GM23338 (cell line): ENCODE measurements at regions not wholly inside any gene's neighbourhood (a gene's known extent, or its start where the extent isn't known, plus 50 kb on each side); places are given as distances from the start of the nearest gene placed in this dataset.

Experiments used
- ATAC-seq: fragments of 200-7000 bp; cut with Tn5 transposase; 3 replicates; pipeline ENCODE4 v1.9.1; 2020
- DNase-seq: peaks from one replicate; pipeline ENCODE4 v3.0.0-alpha.2; 2015; ENCODE audit warnings: low spot score
- H2AFZ ChIP-seq: fragments of 200-600 bp; sonication (generic); 2 replicates; pipeline ENCODE4 v1.8.0; 2016; ENCODE audit warnings: antibody characterized with exemption, mild to moderate bottlenecking, moderate library complexity
- H3F3A ChIP-seq: fragments of 200-600 bp; sonication (generic); replicated peaks from 2 replicates; pipeline ENCODE4 v1.8.0; 2017; ENCODE audit warnings: antibody characterized with exemption, mixed run types, low read depth
- H3K27ac ChIP-seq: fragments of 200-600 bp; sonication (generic); 2 replicates; pipeline ENCODE4 v1.6.1; 2016; ENCODE audit warnings: low read depth
- H3K27me3 ChIP-seq: fragments of 200-600 bp; sonication (generic); 2 replicates; pipeline ENCODE4 v1.8.0; 2016; ENCODE audit warnings: mild to moderate bottlenecking, mixed run types, moderate library complexity; ENCODE audit not compliant: insufficient read depth
- H3K36me3 ChIP-seq: fragments of 200-600 bp; sonication (generic); 2 replicates; pipeline ENCODE4 v1.8.0; 2016; ENCODE audit warnings: mild to moderate bottlenecking; ENCODE audit not compliant: insufficient read depth
- H3K4me1 ChIP-seq: fragments of 200-600 bp; sonication (generic); 2 replicates; pipeline ENCODE4 v1.8.0; 2016; ENCODE audit warnings: mild to moderate bottlenecking, moderate library complexity; ENCODE audit not compliant: insufficient read depth
- H3K4me2 ChIP-seq: fragments of 200-600 bp; sonication (generic); 2 replicates; pipeline ENCODE4 v1.7.1; 2017; ENCODE audit warnings: mixed run types
- H3K4me3 ChIP-seq: fragments of 200-600 bp; sonication (generic); 2 replicates; pipeline ENCODE4 v1.6.1; 2016; ENCODE audit warnings: mixed run types
- H3K79me2 ChIP-seq: fragments of 200-600 bp; sonication (generic); replicated peaks from 2 replicates; pipeline ENCODE4 v1.8.0; 2017; ENCODE audit warnings: mild to moderate bottlenecking; ENCODE audit not compliant: insufficient read depth
- H3K9me2 ChIP-seq: fragments of 200-600 bp; sonication (generic); 2 replicates; pipeline ENCODE4 v1.8.0; 2017; ENCODE audit not compliant: insufficient read depth
- H4K20me1 ChIP-seq: fragments of 200-600 bp; sonication (generic); replicated peaks from 2 replicates; pipeline ENCODE4 v1.8.0; 2017; ENCODE audit warnings: mild to moderate bottlenecking; ENCODE audit not compliant: insufficient read depth
- H3K27ac Mint-ChIP-seq: 2 replicates; pipeline ENCODE4 v1.8.0; 2020; ENCODE audit warnings: inconsistent platforms, mild to moderate bottlenecking, moderate library complexity, mixed read lengths
- H3K27me3 Mint-ChIP-seq: 3 replicates; pipeline ENCODE4 v1.8.0; 2022; ENCODE audit warnings: low read depth, mild to moderate bottlenecking, moderate library complexity, mixed read lengths, inconsistent platforms; ENCODE audit not compliant: insufficient read depth, poor library complexity
- H3K36me3 Mint-ChIP-seq: 3 replicates; pipeline ENCODE4 v1.8.0; 2021; ENCODE audit warnings: low read depth, mild to moderate bottlenecking, inconsistent platforms, moderate library complexity, mixed read lengths
- H3K4me1 Mint-ChIP-seq: 3 replicates; pipeline ENCODE4 v1.8.0; 2020; ENCODE audit warnings: mild to moderate bottlenecking, inconsistent platforms, mixed read lengths
- H3K4me3 Mint-ChIP-seq: 3 replicates; pipeline ENCODE4 v1.8.0; 2021; ENCODE audit warnings: moderate library complexity, mild to moderate bottlenecking, inconsistent platforms, mixed read lengths
- H3K9me3 Mint-ChIP-seq: 3 replicates; pipeline ENCODE4 v1.8.0; 2020; ENCODE audit warnings: moderate library complexity, mild to moderate bottlenecking, inconsistent platforms, mixed read lengths
- CREB1 ChIP-seq: fragments of 250-450 bp; sonication (Bioruptor Pico); IDR thresholded peaks from 2 replicates; pipeline ENCODE4 v1.5.0; 2020; ENCODE audit warnings: low read depth, mild to moderate bottlenecking, moderate library complexity
- CTCF ChIP-seq, 2 experiments: fragments of 200-600 bp in 1 of 2; sonication (generic) in 1 of 2; conservative IDR thresholded peaks; 2 replicates each; pipeline versions ENCODE4 v1.5.1 to v1.6.1; 2016 to 2017; ENCODE audit warnings: antibody characterized with exemption in 2 of 2, low read depth in 2 of 2, mild to moderate bottlenecking in 2 of 2, moderate library complexity in 1 of 2
- ETS1 ChIP-seq: IDR thresholded peaks from 2 replicates; pipeline ENCODE4 v1.6.1; 2016; ENCODE audit warnings: antibody characterized with exemption
- EZH2 ChIP-seq: fragments of 200-600 bp; sonication (generic); IDR thresholded peaks from one replicate; pipeline ENCODE4 v1.8.0; 2017; ENCODE audit warnings: antibody characterized with exemption, mild to moderate bottlenecking, low read depth; ENCODE audit not compliant: unreplicated experiment
- EZH2phosphoT487 ChIP-seq: fragments of 200-600 bp; sonication (generic); IDR thresholded peaks from one replicate; pipeline ENCODE4 v1.8.1; 2018; ENCODE audit warnings: antibody characterized with exemption; ENCODE audit not compliant: unreplicated experiment
- JUNB ChIP-seq: IDR thresholded peaks from one replicate; pipeline ENCODE4 v1.6.1; 2016; ENCODE audit warnings: antibody characterized with exemption; ENCODE audit not compliant: unreplicated experiment
- NANOG ChIP-seq: IDR thresholded peaks from 2 replicates; pipeline ENCODE4 v1.6.1; 2016; ENCODE audit warnings: antibody characterized with exemption, borderline replicate concordance
- POLR2AphosphoS5 ChIP-seq: IDR thresholded peaks from 2 replicates; pipeline ENCODE4 v1.6.1; 2016; ENCODE audit warnings: antibody characterized with exemption, low read depth
- REST ChIP-seq: IDR thresholded peaks from one replicate; pipeline ENCODE4 v1.6.1; 2018; ENCODE audit warnings: antibody characterized with exemption; ENCODE audit not compliant: unreplicated experiment
- STAT1 ChIP-seq: IDR thresholded peaks from one replicate; pipeline ENCODE4 v1.6.1; 2016; ENCODE audit warnings: antibody characterized with exemption; ENCODE audit not compliant: unreplicated experiment
- ZNF114 ChIP-seq: fragments of 250-450 bp; sonication (Bioruptor Pico); IDR thresholded peaks from 2 replicates; pipeline ENCODE4 v1.5.0; 2020; ENCODE audit warnings: mild to moderate bottlenecking, moderate library complexity
- ZNF331 ChIP-seq: fragments of 250-450 bp; sonication (Bioruptor Pico); IDR thresholded peaks from 2 replicates; pipeline ENCODE4 v1.5.0; 2020; ENCODE audit warnings: low read depth, mild to moderate bottlenecking, moderate library complexity
- ZNF462 ChIP-seq: fragments of 250-450 bp; sonication (Bioruptor Pico); IDR thresholded peaks from 2 replicates; pipeline ENCODE4 v1.5.0; 2020; ENCODE audit warnings: mild to moderate bottlenecking, moderate library complexity

- Histone ChIP-seq H3K27me3 (no peaks in the 10 kb centered on the region), H3K79me2 (no peaks in the 10 kb centered on the region), H4K20me1 (no peaks in the 10 kb centered on the region; the same call in 1 of the 2 replicates), H3K36me3 (no peaks in the 10 kb centered on the region), H3K4me1 (no peaks in the 10 kb centered on the region), H3K4me2 (no peak overlapping the region), H2AFZ (no peak overlapping the region), H3K9me2 (peaks cover 2% of the 10 kb centered on the region; the same call in 1 of the 2 replicates), H3K4me3 (no peak overlapping the region), H3F3A (no peaks in the 10 kb centered on the region), H3K27ac (no peak overlapping the region)
- no peaks in the 10 kb centered on the region for H3K36me3 Mint-ChIP-seq
- no peak for ATAC-seq
- DNase-seq, result no peak
- H3K4me3 Mint-ChIP-seq, result no peak overlapping the region
- H3K4me1 Mint-ChIP-seq, result no peaks in the 10 kb centered on the region; the same call in 2 of the 3 replicates
- H3K27me3 Mint-ChIP-seq, result no peaks in the 10 kb centered on the region
- TF ChIP-seq EZH2 (no peak), CTCF (conservative IDR thresholded peaks at IDR 0.05; ENCODE audit: low read depth in 2 of 2) (no peak), ZNF462 (CRISPR knock-in tag) (no peak), NANOG (no peak), POLR2AphosphoS5 (no peak), EZH2phosphoT487 (no peak), JUNB (no peak), ETS1 (no peak), STAT1 (no peak), CREB1 (CRISPR knock-in tag) (no peak), ZNF331 (CRISPR knock-in tag) (no peak), REST (no peak), ZNF114 (CRISPR knock-in tag) (no peak)
- no peak overlapping the region for H3K27ac Mint-ChIP-seq
- H3K9me3 Mint-ChIP-seq, result no peaks in the 10 kb centered on the region
Measured at GRCh38 chr14:34036319-34036766, 85.5 kb upstream of the EGLN3 start.
